ENCODE measurements at regions not wholly inside any gene's neighbourhood (a gene's known extent, or its start where the extent isn't known, plus 50 kb on each side); places are given as distances from the start of the nearest gene placed in this dataset.

- TF ChIP-seq CTCF (IDR thresholded peaks at IDR 0.05; ENCODE audit: low read depth, low read length), result no peak
- no peak for TF ChIP-seq MAX (IDR thresholded peaks at IDR 0.05; ENCODE audit: low read depth, low read length)
These were observed 587.6 kb upstream of the CDH18 start for GRCh38 chr5:20575571-20575970.
